H1 (cell line): ENCODE measurements at regions not wholly inside any gene's neighbourhood (a gene's known extent, or its start where the extent isn't known, plus 50 kb on each side); places are given as distances from the start of the nearest gene placed in this dataset.

Experiments
- ASH2L ChIP-seq: fragments of 200-600, 300-600 bp; sonication (generic); IDR thresholded peaks from one replicate; pipeline ENCODE4 v1.7.1; 2017; ENCODE audit warnings: low read length
- CTBP2 ChIP-seq: IDR thresholded peaks from 2 replicates; pipeline ENCODE4 v1.7.0; 2011; ENCODE audit warnings: borderline replicate concordance, mild to moderate bottlenecking, moderate library complexity, mixed read lengths, low read length; ENCODE audit not compliant: insufficient read depth, insufficient read length
- KDM5A ChIP-seq: fragments of 200-600 bp; IDR thresholded peaks from 2 replicates; pipeline ENCODE4 v1.7.1; 2012; ENCODE audit warnings: mild to moderate bottlenecking, low read length, inconsistent platforms, mixed read lengths
- PHF8 ChIP-seq: fragments of 200-600 bp; sonication (generic); conservative IDR thresholded peaks from 2 replicates; pipeline ENCODE4 v1.7.1; 2012; ENCODE audit warnings: low read depth, mild to moderate bottlenecking, inconsistent platforms, low read length, moderate library complexity
- TF ChIP-seq, protein P1 (sequence below): fragments of 300-600 bp; sonication (generic); IDR thresholded peaks from 2 replicates; pipeline ENCODE4 v1.7.1; 2012; ENCODE audit warnings: low read length, moderate library complexity, mild to moderate bottlenecking, inconsistent platforms; ENCODE audit not compliant: insufficient replicate concordance
- TF ChIP-seq, protein P2 (sequence below): IDR thresholded peaks from 2 replicates; pipeline ENCODE4 v1.6.1; 2011; ENCODE audit warnings: low read depth, mild to moderate bottlenecking, low read length; ENCODE audit not compliant: insufficient read depth

DNA sequence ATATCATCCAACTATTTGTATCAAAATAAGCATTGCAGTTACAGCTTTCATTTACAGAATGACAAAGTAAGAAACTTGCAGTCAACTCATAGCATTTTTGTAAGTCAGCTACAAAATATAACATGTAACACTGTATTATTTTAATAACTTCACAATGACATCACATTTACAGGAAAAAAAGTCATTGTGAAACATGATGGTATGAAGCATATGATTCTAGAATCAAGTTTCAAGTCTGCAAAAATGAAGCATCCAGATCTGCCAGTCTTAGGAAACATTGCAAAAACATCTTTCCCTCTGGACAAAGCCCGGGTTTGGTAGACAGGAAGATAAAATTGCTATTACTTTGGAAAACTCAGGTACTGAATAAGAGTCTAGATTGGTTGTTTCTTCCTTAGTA lies 263.9 kb upstream of the NT5E start (continued):
- TF ChIP-seq, protein P1, sequence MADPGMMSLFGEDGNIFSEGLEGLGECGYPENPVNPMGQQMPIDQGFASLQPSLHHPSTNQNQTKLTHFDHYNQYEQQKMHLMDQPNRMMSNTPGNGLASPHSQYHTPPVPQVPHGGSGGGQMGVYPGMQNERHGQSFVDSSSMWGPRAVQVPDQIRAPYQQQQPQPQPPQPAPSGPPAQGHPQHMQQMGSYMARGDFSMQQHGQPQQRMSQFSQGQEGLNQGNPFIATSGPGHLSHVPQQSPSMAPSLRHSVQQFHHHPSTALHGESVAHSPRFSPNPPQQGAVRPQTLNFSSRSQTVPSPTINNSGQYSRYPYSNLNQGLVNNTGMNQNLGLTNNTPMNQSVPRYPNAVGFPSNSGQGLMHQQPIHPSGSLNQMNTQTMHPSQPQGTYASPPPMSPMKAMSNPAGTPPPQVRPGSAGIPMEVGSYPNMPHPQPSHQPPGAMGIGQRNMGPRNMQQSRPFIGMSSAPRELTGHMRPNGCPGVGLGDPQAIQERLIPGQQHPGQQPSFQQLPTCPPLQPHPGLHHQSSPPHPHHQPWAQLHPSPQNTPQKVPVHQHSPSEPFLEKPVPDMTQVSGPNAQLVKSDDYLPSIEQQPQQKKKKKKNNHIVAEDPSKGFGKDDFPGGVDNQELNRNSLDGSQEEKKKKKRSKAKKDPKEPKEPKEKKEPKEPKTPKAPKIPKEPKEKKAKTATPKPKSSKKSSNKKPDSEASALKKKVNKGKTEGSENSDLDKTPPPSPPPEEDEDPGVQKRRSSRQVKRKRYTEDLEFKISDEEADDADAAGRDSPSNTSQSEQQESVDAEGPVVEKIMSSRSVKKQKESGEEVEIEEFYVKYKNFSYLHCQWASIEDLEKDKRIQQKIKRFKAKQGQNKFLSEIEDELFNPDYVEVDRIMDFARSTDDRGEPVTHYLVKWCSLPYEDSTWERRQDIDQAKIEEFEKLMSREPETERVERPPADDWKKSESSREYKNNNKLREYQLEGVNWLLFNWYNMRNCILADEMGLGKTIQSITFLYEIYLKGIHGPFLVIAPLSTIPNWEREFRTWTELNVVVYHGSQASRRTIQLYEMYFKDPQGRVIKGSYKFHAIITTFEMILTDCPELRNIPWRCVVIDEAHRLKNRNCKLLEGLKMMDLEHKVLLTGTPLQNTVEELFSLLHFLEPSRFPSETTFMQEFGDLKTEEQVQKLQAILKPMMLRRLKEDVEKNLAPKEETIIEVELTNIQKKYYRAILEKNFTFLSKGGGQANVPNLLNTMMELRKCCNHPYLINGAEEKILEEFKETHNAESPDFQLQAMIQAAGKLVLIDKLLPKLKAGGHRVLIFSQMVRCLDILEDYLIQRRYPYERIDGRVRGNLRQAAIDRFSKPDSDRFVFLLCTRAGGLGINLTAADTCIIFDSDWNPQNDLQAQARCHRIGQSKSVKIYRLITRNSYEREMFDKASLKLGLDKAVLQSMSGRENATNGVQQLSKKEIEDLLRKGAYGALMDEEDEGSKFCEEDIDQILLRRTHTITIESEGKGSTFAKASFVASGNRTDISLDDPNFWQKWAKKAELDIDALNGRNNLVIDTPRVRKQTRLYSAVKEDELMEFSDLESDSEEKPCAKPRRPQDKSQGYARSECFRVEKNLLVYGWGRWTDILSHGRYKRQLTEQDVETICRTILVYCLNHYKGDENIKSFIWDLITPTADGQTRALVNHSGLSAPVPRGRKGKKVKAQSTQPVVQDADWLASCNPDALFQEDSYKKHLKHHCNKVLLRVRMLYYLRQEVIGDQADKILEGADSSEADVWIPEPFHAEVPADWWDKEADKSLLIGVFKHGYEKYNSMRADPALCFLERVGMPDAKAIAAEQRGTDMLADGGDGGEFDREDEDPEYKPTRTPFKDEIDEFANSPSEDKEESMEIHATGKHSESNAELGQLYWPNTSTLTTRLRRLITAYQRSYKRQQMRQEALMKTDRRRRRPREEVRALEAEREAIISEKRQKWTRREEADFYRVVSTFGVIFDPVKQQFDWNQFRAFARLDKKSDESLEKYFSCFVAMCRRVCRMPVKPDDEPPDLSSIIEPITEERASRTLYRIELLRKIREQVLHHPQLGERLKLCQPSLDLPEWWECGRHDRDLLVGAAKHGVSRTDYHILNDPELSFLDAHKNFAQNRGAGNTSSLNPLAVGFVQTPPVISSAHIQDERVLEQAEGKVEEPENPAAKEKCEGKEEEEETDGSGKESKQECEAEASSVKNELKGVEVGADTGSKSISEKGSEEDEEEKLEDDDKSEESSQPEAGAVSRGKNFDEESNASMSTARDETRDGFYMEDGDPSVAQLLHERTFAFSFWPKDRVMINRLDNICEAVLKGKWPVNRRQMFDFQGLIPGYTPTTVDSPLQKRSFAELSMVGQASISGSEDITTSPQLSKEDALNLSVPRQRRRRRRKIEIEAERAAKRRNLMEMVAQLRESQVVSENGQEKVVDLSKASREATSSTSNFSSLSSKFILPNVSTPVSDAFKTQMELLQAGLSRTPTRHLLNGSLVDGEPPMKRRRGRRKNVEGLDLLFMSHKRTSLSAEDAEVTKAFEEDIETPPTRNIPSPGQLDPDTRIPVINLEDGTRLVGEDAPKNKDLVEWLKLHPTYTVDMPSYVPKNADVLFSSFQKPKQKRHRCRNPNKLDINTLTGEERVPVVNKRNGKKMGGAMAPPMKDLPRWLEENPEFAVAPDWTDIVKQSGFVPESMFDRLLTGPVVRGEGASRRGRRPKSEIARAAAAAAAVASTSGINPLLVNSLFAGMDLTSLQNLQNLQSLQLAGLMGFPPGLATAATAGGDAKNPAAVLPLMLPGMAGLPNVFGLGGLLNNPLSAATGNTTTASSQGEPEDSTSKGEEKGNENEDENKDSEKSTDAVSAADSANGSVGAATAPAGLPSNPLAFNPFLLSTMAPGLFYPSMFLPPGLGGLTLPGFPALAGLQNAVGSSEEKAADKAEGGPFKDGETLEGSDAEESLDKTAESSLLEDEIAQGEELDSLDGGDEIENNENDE, result no peak
- TF ChIP-seq KDM5A (no peak), PHF8 (no peak), ASH2L (no peak), CTBP2 (no peak)
- TF ChIP-seq, protein P2, sequence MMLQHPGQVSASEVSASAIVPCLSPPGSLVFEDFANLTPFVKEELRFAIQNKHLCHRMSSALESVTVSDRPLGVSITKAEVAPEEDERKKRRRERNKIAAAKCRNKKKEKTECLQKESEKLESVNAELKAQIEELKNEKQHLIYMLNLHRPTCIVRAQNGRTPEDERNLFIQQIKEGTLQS, result no peak
